Myocyte (in vitro differentiated cells): ENCODE measurements at regions not wholly inside any gene's neighbourhood (a gene's known extent, or its start where the extent isn't known, plus 50 kb on each side); places are given as distances from the start of the nearest gene placed in this dataset.
"Not testable (repeated sequence)": the region's sequence is repeated elsewhere in the genome, so short reads cannot be mapped to it uniquely, and the experiment has no call there.

ENCODE experiments used
- DNase-seq: peaks from one replicate; pipeline ENCODE4 v3.0.0-alpha.2; 2012; ENCODE audit warnings: low read depth

DNA sequence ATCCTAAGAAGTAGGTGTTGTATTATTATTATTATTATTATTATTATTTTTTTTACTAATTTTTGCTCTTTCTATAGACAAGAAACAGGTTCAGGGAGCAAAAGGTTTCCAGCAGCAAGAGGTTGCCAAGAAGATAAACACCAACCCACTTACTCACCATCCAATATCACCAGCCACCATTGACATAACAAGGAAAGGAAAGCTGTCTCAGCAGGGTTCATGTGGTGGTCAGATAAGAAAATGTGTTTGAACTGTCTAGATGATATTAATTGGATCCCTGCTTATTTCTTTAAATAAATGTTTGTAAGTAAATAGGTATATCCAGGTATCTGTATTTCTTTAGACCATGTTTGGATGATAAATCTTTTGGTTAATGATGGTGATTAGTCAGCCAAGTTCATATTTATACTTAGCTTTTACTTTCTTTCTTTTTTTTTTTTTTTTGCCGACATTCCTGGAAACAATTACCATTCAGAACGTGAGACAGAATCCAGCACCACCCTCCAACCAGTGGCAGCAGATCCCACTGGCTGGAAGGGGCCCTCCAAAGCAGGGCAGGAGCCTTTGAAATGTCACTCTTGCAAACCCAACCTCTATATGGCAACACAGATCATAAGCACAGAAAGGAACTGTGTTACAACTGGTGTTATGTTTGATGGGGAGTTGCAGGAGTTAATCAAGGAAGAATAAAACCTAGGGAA lies 139.2 kb upstream of the ECI2 start:
- no peak for DNase-seq

DNA sequence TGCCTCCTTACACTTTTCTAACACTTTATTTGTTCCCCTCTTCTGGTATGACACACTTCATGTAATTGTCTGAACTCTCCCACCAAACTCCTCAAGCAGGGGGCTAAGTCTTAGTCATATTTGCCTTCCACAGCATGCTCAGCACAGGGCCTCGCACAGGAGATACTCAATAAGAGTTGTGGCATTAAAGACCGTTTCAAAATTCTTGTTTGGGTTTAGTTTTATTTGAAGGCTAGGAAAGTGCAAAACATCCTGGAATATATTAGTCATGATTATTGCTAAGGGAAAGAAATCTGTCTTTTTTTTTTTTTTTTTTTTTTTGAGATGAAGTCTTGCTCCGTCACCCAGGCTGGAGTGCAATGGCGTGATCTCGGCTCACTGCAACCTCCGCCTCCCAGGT lies 137.6 kb upstream of the ECI2 start:
- DNase-seq: no peak

DNA sequence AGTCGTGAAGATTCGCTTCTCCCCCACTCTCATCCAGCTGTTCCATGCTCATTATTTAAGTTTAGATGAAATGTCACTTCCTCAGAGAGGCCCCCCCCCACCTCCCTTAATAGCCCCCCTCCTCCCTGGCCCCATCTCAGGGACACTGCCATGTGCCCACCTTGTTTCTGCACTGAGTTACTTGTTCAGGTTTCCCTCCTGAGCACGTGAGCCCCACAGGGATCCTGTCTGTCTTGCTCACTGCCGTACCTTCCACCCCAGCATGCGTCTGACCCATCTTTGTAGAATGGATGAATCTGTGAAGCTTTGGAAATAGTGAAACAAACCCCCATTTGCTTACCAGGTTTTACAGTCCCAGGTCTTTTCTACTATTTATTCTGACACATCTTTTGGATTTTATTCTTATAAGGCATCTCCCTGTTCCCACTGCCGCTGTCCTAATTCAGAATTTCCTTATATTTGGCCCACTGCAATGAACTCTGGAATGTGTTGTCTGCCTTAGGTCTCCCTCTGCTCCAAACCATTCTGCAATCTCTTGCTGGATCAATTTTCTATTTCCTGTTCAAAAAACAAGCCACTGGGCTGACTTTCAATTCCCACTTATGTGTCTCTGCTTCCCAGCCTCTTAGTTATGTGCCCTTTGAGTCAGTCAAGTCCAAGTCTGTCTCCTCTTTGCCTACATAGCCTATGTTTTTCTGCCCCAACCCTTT lies 136.5 kb upstream of the ECI2 start:
- DNase-seq: no peak

DNA sequence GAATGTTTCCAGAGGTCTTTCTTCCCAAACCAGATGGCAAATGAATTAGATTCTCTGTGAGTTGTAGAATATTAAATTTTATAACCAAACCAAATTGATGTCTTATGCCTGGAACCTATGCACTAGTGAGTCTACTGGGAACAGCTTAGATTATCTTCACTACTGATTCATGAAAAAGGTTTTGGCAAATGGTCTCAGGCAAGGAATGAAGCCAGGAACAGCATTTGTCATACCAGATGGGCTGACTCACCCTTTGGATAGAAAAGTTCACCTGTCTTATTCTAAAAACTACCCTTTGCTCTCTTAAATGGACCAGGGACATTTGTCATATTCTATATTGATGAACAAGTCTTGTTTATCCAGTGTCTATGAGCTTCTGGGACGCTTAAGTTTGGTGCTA lies 135.4 kb upstream of the ECI2 start:
- peak; percentile 87 for DNase-seq

DNA sequence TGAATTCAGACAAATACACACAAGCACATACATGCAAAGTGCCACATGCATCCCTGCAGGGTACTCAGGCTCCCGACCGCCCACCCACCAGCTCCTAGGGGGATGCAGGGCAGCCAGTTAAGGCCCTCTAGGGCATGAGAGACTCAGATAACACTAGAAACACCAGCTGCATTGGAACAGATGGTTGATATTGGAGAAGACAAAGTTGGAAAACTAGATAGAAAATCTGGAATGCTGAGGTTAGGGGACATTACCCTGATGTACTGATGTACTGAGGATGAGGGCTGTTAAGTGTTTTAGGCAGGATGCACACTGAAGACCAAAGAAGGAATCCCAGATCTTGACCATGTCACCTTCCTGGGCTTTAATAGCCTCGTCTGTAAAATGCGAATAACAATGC lies 134.6 kb upstream of the ECI2 start:
- peak; percentile 68 for DNase-seq

DNA sequence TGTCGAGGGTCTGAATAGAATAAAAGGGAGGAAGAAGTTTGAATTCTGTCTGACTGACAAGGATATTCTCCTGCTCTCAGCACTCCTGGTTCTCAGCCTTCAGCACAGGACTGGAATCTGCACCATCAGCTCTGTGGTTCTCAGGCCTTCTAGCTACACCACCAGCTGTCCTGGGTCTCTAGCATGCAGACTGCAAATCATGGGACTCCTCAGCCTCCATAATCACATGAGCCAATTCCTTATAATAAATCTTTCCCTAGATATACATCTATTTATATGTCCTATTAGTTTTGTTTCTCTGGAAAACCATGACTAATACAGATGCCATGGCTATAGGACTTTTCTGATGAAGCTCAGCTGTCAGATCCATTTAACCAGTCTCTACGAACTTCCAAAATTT lies 132.8 kb upstream of the ECI2 start:
- DNase-seq: peak; percentile 86

DNA sequence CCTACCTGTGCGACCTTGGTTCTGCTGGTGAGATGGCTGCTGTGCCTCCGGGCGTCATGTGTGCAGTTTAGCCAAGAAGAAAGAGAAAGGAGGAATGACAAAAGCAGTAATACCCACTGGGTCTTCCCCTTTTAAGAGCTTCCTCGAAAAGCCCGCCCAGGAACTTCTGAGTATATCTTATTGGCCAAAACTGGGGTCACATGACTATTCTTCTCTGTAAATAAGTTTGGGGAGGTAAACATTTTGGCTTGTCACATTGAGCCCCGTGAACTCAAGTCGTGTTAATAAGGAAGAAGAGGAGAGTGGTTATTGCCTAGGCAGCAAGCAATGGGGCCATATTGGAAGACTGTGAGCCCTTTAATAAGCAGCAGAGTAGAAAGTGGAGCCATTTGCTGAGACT lies 130.4 kb upstream of the ECI2 start:
- no peak for DNase-seq

DNA sequence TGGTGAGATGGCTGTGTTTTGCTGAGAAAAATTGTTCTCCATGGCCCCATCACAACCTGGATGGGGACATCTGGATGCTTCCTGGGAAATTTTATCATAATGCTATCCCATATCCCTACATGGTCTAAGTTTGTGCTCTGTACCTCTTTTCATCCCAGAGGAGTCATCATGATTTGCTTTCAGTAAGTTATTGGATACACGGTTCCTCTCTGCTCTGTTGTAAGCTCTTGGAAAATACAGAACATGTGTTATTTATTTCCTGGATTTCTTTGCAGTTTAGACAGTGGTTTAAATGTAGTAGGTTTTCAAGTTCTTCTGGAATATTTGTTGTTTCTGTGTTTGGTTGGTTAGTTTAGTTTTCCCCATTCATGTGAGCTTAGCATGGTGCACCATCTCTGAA lies 129.2 kb upstream of the ECI2 start:
- no peak for DNase-seq

DNA sequence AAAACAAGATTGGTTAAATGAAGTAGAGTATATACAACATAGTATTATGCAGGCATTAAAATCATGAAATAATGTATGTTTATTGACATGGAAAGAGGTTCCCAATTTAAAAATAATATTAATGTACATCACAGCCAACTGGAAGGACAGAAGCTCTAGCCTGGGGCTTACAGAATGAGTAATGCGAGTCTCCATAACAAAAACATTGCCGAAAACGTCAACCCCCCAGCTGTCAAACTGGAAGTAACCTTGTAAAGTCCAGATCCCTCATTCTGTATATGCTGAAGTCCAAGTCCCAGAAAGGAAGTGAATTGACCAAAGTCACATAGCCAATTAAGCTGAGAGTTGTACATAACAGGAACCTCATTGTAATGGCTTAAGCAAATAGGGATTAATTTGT lies 128.7 kb upstream of the ECI2 start:
- no peak for DNase-seq

DNA sequence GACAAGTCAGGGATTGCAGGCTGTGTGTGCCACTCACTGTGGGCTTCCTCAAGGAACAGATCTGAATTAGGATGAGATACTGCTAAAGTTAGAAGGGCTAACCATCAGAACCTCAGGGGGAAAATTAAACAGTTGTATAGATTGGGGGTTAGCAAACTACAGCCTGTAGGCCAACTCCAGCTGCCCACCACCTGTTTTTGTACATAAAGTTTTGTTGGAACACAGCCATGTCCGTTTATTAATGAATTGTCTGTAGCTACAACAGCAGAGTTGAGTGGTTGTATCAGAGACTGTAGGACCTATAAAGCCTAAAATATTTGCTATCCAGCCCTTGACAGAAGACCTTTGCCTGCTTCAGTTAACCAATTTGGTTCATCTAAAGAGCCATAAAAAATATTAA lies 127.2 kb upstream of the ECI2 start:
- peak; percentile 48 for DNase-seq

DNA sequence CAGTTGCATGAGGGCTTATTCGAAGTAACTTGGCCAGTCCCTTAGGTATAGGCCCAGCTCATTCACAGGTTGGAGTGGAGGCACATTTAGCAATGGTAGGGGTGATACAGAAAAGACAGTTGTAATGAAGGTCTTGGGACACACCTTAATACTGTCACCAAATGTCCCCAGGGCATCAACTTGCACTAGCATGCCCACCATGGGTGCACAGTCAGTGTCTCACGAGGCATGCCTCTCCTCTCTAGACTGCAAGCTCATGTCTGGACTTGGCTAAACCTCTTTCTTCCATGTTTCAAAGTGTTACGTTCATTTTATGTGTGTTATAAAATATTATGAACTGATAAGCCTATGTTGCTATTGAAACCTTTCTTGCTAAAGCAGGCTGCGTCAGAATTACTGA lies 124.0 kb upstream of the ECI2 start:
- no peak for DNase-seq

DNA sequence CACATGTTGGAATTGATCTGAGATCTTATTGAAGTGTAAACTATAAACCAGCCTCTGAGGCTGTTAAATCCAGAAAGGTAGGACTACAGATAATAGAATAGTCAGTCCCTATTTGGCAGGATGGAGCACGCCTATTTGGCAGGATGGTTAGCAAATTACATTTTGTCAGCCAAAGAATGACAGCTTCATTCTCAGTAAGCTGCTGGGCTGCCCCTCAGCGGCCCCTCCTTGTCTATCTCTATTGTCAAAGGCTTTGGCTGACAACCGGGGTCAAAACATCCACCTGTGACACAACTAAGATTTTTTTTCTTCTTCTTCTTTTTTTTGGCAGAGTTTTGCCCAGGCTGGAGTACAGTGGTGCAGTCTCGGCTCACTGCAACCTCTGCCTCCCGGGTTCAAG lies 123.4 kb upstream of the ECI2 start:
- no peak for DNase-seq

DNA sequence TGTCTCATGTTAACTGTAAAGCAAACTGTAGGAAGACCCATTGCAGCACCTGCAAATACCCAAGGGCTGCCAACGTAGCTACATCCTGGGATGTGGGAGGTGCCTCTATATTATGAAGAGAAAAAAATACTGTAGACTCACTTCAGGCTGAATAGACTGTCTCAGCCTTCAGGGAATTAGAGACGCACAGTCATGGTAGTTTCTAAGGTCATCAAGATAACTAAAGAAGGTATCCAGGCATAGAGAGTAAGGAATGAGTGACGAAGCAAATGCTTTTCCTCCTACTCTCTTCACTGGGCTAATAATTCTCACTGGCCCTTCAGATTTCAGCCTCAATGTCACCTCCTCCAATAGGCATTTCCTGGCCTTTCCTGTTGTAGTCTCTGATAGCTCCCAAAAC lies 121.6 kb upstream of the ECI2 start:
- DNase-seq: no peak

DNA sequence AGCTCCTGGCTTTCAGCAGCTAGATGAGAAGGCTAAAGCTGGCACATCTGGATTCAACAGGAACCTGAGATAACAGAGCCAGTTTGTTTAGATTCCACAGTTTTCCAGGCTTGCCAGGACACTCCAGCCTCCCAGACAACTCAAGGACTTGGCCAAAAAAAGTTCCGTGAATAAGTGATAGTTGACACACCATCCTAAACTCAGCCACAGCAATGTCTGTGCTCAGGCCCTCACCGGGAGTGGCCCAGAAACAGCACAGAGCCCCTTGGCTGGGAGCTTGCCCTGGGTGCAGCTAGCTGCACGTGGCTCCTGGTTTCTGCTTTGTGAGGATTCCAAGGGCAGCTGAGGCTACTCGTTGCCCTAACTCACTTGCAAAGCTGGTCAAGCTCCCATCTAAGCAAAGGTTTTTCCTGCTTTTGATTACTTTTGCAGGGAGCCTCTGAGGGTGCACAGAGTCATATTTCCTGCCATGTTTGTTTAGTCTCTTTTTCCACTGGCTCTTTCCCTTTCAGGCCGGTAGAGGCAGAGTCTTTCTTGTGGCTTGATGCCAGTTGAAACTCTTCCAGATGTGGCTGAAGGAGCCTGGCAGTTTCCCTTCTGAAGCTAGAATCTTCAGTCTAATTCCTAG lies 118.3 kb upstream of the ECI2 start:
- DNase-seq: peak; percentile 61

DNA sequence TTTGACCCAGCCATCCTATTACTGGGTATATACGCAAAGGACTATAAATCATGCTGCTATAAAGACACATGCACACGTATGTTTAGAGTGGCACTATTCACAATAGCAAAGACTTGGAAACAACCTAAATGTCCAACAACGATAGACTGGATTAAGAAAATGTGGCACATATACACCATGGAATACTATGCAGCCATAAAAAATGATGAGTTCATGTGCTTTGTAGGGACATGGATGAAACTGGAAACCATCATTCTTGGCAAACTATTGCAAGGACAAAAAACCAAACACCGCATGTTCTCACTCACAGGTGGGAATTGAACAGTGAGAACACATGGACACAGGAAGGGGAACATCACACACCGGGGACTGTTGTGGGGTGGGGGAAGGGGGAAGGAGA lies 117.1 kb upstream of the ECI2 start:
- DNase-seq: not testable (repeated sequence)

DNA sequence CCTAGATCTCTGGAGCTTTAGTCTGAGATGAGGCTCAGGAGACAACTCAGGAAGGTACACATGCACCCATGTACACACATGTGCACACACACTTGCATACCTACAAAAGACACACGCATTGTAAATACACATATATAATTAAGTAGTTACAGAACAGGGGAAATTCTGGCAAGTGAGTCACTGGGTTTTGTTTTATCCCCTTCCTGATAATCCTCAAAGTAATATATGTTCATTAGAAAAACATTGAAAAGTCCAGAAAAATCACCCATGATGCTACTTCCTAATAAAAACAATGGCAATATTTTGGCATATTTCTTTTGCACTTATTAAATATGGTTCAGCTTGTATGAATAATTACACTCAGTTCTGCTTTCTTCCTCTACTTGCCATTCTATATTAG lies 115.3 kb upstream of the ECI2 start:
- DNase-seq: no peak

DNA sequence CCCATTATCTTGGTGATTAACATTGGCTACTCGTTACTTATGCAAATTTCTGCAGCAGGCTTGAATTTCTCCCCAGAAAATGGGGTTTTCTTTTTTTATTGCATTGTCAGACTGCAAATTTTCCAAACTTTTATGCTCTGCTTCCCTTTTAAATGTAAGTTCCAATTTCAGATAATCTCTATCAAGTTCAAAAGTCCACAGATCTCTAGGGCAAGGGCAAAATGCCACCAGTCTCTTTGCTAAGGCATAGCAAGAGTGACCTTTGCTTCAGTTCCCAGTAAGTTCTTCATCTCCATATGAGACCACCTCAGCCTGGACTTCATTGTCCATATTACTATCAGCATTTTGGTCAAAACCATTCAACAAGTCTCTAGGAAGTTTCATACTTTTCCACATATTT lies 108.5 kb upstream of the ECI2 start:
- DNase-seq: not testable (repeated sequence)

DNA sequence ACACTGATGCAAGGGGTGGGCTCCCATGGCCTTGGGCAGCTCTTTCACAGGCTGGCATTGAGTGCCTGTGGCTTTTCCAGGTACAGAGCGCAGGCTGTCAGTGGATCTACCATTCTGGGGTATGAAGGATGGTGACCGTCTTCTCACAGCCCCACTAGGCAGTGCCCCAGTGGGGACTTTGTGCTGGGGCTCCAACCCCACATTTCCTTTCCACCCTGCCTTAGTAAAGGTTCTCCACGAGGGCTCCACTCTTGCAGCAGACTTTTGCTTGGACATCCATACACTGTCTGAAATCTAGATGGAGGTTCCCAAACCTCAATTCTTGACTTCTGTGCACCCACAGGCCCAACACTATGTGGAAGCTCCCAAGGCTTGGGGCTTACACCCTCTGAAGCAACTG lies 107.9 kb upstream of the ECI2 start:
- no peak for DNase-seq

DNA sequence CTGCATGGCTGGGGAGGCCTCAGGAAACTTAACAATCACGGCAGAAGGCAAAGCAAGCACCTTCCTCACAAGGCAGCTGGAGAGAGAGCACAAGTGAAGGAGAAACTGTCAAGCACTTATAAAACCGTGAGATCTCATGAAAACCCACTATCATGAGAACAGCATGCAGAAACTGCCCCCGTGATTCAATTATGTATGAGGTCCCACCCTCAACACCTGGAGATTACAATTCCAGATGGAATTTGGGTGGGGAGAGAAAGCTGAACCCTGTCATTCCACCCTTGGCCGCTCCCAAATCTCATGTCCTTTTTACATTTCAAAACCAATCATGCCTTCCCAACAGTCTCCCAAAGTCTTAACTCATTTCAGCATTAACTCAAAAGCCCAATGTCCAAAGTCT lies 107.2 kb upstream of the ECI2 start:
- no peak for DNase-seq

DNA sequence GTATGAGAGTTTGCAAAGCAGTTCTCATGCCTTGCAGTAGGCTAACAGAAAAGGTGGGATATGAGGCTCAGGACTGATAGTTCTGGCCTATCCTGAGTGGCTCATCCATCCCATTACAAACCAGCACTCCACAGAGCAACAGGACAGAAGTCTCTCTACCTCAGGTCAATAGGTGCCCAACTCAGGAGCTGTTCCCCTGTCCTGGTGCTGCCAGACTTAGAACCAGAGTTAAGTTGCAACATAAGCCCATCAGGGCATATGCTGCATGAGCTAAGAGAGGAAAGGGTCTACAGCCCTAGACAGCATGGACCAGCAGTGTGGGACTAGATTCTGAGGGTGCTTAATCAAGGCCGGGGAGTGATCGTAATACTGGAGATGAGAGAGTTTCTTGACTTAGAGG lies 104.8 kb upstream of the ECI2 start:
- no peak for DNase-seq

DNA sequence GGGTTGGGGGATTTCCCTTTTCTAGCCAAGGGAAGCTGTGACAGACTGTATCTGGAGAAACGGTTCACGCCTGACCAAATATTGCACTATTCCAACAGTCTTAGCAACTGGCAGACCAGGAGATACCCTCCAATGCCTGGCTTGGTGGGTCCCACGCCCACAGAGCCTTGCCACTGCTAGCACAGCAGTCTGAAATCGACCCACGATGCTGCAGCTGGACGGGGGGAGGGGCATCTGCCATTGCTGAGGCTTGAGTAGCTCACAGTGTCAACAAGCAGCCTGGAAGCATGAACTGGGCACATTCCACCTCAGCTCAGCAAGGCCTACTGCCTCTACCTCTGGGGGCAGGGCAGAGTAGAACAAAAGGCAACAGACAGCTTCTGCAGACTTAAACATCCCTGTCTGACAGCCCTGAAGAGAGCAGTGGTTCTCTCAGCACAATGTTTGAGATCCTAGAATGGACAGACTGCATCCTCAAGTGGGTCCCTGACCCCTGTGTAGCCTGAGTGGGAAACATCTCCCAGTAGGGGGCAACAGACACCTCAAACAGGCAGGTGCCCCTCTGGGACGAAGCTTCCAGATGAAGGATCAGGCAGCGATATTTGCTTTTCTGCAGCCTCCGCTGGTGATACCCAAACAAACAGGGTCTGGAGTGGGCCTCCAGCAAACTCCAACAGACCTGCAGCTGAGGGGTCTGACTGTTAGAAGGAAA lies 89.9 kb upstream of the ECI2 start:
- no peak for DNase-seq
